CD4-positive, alpha-beta T cell (primary cell): ENCODE measurements at regions not wholly inside any gene's neighbourhood (a gene's known extent, or its start where the extent isn't known, plus 50 kb on each side); places are given as distances from the start of the nearest gene placed in this dataset.
"Not testable (repeated sequence)": the region's sequence is repeated elsewhere in the genome, so short reads cannot be mapped to it uniquely, and the experiment has no call there.

Experiments
- ATAC-seq: fragments of 200-7000 bp; cut with Tn5 transposase; one replicate; pipeline ENCODE4 v1.10.0; 2022; ENCODE audit warnings: mild to moderate bottlenecking; ENCODE audit not compliant: poor library complexity
- CTCF ChIA-PET: fragments of 350-600 bp; sonication (Branson Sonifier 250); formaldehyde crosslinking; loops from one replicate; lab custom pipeline; 2021; ENCODE audit warnings: antibody characterized with exemption, inconsistent platforms; lab: Charles Lee
- POLR2A ChIA-PET: fragments of 350-600 bp; sonication (Branson Sonifier 250); formaldehyde crosslinking; loops from one replicate; lab custom pipeline; 2021; ENCODE audit warnings: antibody characterized with exemption, inconsistent platforms; lab: Charles Lee
- DNase-seq, 14 experiments: peaks; one replicate each; pipeline ENCODE4 v3.0.0-alpha.2; 2013 to 2020; ENCODE audit warnings: mixed read lengths in 2 of 14
- H3K27ac ChIP-seq, 2 donors: one replicate each; pipeline versions ENCODE4 v1.5.1 to v1.7.0; 2013; ENCODE audit warnings: low read length in 2 of 2, low read depth in 1 of 2, mild to moderate bottlenecking in 1 of 2
- H3K27me3 ChIP-seq, 2 experiments: 1 replicate in 1 of 2; 2 replicates in 1 of 2; pipeline versions ENCODE4 v1.6.1 to v1.7.0; 2013; ENCODE audit warnings: low read length in 2 of 2, control low read depth in 1 of 2, mild to moderate bottlenecking in 1 of 2, moderate library complexity in 1 of 2; ENCODE audit not compliant: insufficient read depth in 2 of 2, control insufficient read depth in 1 of 2
- H3K36me3 ChIP-seq: one replicate; pipeline ENCODE4 v1.6.1; 2013; ENCODE audit warnings: low read length, control low read depth; ENCODE audit not compliant: insufficient read depth
- H3K4me1 ChIP-seq: one replicate; pipeline ENCODE4 v1.6.1; 2013; ENCODE audit warnings: low read length, control low read depth; ENCODE audit not compliant: insufficient read depth
- H3K4me3 ChIP-seq: one replicate; pipeline ENCODE4 v1.5.1; 2013; ENCODE audit warnings: mild to moderate bottlenecking, low read length, moderate library complexity
- H3K9me3 ChIP-seq, 2 experiments: 1 replicate in 1 of 2; 2 replicates in 1 of 2; pipeline versions ENCODE4 v1.6.1 to v1.7.0; 2013; ENCODE audit warnings: low read length in 2 of 2, mild to moderate bottlenecking in 2 of 2, control low read depth in 1 of 2, moderate library complexity in 1 of 2; ENCODE audit not compliant: control insufficient read depth in 1 of 2, insufficient read depth in 1 of 2
- H3K27ac Mint-ChIP-seq: one replicate; pipeline ENCODE4 v1.8.0; 2020; ENCODE audit warnings: mixed read lengths
- H3K27me3 Mint-ChIP-seq: one replicate; pipeline ENCODE4 v1.8.0; 2021; ENCODE audit warnings: mixed read lengths
- H3K36me3 Mint-ChIP-seq: one replicate; pipeline ENCODE4 v1.8.0; 2021; ENCODE audit warnings: low read depth, mixed read lengths
- H3K4me1 Mint-ChIP-seq: one replicate; pipeline ENCODE4 v1.8.0; 2021; ENCODE audit warnings: low read depth, mixed read lengths
- H3K4me3 Mint-ChIP-seq: one replicate; pipeline ENCODE4 v1.8.0; 2020; ENCODE audit warnings: mild to moderate bottlenecking, mixed read lengths
- H3K9me3 Mint-ChIP-seq: one replicate; pipeline ENCODE4 v1.8.0; 2020; ENCODE audit warnings: mixed read lengths
- intact Hi-C, 2 experiments: fragments of 100-400 bp; cut with DNase I in 1 of 2; cut with micrococcal nuclease in 1 of 2; formaldehyde crosslinking; loops; one replicate each; pipeline versions ENCODE4 v1.15.1 to v1.9.0; 2023 to 2025; cut with DNase I, micrococcal nuclease
- TF ChIP-seq, protein P1 (sequence below): fragments of 200-600 bp; IDR thresholded peaks from one replicate; pipeline ENCODE4 v1.8.0; 2022; ENCODE audit warnings: antibody characterized with exemption, mild to moderate bottlenecking

DNA sequence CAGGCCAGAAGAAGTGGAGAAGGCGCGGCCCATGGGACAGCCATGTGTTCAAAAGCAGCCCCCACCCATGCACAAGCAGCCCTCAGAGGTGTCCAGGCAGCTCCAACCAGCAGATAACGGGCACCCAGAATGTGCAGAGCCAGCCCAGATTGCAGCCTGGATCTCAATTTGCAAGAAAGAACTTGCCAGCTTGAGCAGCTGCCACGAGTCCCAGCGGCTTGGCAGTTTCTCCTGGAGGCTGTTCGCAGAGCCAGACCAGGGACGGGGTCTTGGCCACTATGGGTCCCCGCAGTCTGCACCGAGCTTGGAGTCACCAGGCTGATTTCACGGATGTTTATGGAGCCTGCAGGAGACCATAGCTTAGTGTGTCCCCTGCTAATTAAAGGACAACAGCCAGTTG lies 61.4 kb upstream of the SULF2 start:
- H3K27ac ChIP-seq, H3K27ac Mint-ChIP-seq, H3K4me3 ChIP-seq, H3K4me1 ChIP-seq, H3K9me3 ChIP-seq, DNase-seq, H3K36me3 Mint-ChIP-seq, POLR2A ChIA-PET, H3K4me1 Mint-ChIP-seq, ATAC-seq, H3K4me3 Mint-ChIP-seq, CTCF ChIA-PET, H3K36me3 ChIP-seq, H3K27me3 ChIP-seq, H3K9me3 Mint-ChIP-seq: not testable (repeated sequence)
- intact Hi-C loops: loop anchor here in 1 of 2 experiments (10.0 kb wide), 1 partner anchor 48 kb away; no protein-coding TSS in a partner anchor
- peaks cover 23% of the 10 kb centered on the region for H3K27me3 Mint-ChIP-seq

DNA sequence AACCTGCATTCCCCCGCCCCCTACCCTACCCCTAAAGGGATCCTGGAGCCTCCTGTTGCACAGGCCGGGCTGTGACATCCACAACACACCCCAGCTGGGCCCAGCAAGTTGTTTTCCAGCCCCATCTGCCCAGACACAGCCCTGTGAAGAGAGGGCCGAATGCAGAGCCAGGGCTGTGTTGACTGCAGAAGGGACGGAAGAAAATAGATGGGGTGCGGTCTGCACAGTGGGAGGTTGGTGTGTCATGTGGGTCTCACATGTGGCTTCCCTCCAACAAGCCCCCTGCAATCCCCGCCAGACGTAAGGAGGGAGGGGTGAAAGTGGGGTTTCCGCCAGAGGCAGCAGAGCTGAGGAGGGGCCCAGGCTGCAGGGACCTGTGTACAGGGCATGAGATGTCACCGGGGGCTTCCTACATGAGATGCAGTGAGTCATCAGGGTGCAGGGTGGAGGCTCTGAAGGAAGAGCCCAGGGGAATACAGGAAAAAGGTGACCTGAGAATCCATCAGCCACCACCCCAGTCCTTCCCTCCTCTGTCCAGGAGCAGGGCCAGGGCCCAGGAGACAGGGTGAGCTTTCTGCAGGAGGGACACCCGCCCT lies 60.2 kb upstream of the SULF2 start:
- DNase-seq, H3K27me3 ChIP-seq, H3K27ac ChIP-seq, H3K27ac Mint-ChIP-seq, H3K4me1 Mint-ChIP-seq, ATAC-seq, H3K9me3 Mint-ChIP-seq, H3K4me3 ChIP-seq, POLR2A ChIA-PET, H3K9me3 ChIP-seq, H3K4me3 Mint-ChIP-seq, H3K4me1 ChIP-seq, H3K36me3 ChIP-seq, H3K36me3 Mint-ChIP-seq, CTCF ChIA-PET: not testable (repeated sequence)
- peaks cover 24% of the 10 kb centered on the region for H3K27me3 Mint-ChIP-seq
- intact Hi-C loops: loop anchor here in 1 of 2 experiments (10.0 kb wide), 1 partner anchor 49 kb away; no protein-coding TSS in a partner anchor

DNA sequence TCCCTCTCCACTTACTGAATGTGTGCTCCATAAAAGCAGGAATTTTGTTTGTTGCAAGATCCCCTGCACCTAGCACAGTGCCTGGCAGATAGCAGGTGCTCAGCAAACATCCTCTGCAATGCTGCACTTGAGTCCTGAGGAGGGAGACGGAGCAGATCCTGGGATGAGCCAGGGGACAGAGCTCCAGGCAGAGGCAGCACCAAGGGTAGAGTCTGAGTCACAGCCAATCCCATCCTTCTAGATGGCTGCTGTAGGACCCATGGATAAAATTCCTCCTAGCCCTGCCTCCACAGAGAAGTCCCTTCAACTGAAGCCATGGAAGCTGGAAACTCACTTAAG lies 59.3 kb upstream of the SULF2 start:
- H3K4me3 ChIP-seq, H3K27me3 ChIP-seq, H3K27ac ChIP-seq, H3K9me3 Mint-ChIP-seq, H3K4me3 Mint-ChIP-seq, H3K36me3 ChIP-seq, H3K4me1 Mint-ChIP-seq, H3K4me1 ChIP-seq, H3K36me3 Mint-ChIP-seq, CTCF ChIA-PET, H3K27ac Mint-ChIP-seq, ATAC-seq, DNase-seq, H3K9me3 ChIP-seq, POLR2A ChIA-PET: not testable (repeated sequence)
- intact Hi-C loops: loop anchor here in 1 of 2 experiments (10.0 kb wide), 1 partner anchor 50 kb away; no protein-coding TSS in a partner anchor
- H3K27me3 Mint-ChIP-seq: peaks cover 21% of the 10 kb centered on the region

DNA sequence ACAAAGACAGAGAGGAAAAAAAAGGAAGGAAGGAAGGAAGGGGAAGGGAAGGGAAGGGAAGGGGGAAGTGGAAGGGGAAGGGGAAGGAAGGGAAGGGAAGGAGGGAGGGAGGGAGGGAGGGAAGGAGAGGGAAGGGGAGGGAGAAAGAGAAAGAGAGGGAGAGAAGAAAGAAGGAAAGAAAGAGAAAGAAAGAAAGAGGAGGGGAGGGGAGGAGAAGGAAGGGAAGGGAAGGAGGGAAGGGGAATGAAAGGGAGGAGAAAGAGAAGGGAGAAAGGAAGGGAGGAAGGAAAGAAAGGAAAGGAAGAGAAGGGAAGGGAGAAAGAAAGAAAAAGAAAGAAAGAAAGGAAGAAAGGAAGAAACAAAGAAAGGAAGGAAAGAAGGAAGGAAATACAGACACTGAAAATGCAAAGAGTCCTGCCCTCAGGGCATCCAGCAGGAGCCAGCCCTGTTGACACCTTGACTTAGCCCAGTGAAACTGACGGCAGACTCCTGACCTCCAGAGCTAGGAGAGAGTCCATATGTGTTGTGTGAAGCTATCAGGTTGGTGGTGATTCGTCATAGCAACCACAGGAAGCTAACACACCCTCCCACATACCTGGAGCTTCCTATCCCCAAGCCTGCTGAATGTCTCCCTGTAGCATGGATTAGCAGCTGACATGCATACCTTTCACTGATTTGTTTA lies 58.7 kb upstream of the SULF2 start:
- CTCF ChIA-PET: no interaction called here
- H3K27ac ChIP-seq: no peak overlapping the region
- H3K4me1 ChIP-seq: no peaks in the 10 kb centered on the region
- no peak overlapping the region for H3K27ac Mint-ChIP-seq
- no peaks in the 10 kb centered on the region for H3K9me3 ChIP-seq
- no peak overlapping the region for H3K4me3 Mint-ChIP-seq
- intact Hi-C loops: loop anchor here in 1 of 2 experiments (10.0 kb wide), 1 partner anchor 51 kb away; no protein-coding TSS in a partner anchor
- H3K9me3 Mint-ChIP-seq: no peaks in the 10 kb centered on the region
- ATAC-seq (no peak), DNase-seq (no peak)
- TF ChIP-seq, protein P1, sequence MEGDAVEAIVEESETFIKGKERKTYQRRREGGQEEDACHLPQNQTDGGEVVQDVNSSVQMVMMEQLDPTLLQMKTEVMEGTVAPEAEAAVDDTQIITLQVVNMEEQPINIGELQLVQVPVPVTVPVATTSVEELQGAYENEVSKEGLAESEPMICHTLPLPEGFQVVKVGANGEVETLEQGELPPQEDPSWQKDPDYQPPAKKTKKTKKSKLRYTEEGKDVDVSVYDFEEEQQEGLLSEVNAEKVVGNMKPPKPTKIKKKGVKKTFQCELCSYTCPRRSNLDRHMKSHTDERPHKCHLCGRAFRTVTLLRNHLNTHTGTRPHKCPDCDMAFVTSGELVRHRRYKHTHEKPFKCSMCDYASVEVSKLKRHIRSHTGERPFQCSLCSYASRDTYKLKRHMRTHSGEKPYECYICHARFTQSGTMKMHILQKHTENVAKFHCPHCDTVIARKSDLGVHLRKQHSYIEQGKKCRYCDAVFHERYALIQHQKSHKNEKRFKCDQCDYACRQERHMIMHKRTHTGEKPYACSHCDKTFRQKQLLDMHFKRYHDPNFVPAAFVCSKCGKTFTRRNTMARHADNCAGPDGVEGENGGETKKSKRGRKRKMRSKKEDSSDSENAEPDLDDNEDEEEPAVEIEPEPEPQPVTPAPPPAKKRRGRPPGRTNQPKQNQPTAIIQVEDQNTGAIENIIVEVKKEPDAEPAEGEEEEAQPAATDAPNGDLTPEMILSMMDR: no peak
- peaks cover 21% of the 10 kb centered on the region for H3K27me3 Mint-ChIP-seq
- H3K36me3 ChIP-seq: no peaks in the 10 kb centered on the region
- no peaks in the 10 kb centered on the region for H3K27me3 ChIP-seq
- POLR2A ChIA-PET: no interaction called here
- no peaks in the 10 kb centered on the region for H3K4me1 Mint-ChIP-seq
- H3K4me3 ChIP-seq: no peak overlapping the region
- no peaks in the 10 kb centered on the region for H3K36me3 Mint-ChIP-seq

DNA sequence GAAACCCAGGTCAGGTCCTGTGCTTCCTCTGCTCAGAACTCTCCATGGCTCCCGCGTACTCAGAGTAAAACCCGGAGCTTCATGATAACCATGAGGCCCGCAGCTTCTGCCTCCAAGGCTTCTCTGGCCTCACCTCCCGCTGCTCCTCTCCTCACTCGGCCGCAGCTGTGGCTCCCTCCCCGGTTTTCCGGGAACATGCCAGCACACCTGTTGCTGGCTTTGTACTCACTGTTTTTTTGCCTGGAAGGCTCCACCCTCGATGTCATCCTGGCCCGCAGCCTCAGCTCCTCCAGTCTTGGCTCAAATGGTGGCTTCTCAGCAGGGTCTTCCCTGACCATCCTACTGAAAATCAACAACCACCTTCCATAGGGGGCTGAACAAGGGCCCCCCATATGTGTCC lies 57.7 kb upstream of the SULF2 start:
- intact Hi-C loops: loop anchor here in 1 of 2 experiments (10.0 kb wide), 1 partner anchor 52 kb away; no protein-coding TSS in a partner anchor

DNA sequence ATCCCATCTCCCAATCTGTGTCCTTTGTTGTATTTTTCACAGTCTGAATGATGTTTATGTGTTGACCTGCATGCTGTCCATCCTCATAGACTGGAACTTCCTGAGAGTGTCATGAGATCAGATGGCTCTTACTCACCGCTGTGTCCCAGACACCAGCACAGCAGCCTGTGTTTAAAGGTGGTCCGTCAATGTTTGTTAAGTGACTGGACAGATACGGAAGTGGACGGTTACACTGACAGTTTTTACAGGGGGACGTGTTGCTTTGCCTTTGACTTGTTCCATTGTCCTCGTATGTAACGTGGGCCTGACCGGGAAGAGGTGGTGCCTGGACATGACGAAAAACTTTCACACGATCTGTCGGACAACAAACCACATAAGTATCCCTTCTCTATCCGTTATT lies 56.7 kb upstream of the SULF2 start:
- H3K4me1 ChIP-seq, H3K36me3 ChIP-seq, H3K27me3 ChIP-seq, H3K36me3 Mint-ChIP-seq, ATAC-seq, H3K4me3 ChIP-seq, H3K4me3 Mint-ChIP-seq, H3K9me3 Mint-ChIP-seq, H3K27ac ChIP-seq, CTCF ChIA-PET, H3K27ac Mint-ChIP-seq, POLR2A ChIA-PET, H3K4me1 Mint-ChIP-seq, DNase-seq, H3K9me3 ChIP-seq: not testable (repeated sequence)
- intact Hi-C loops: loop anchor here in 1 of 2 experiments (10.0 kb wide), 1 partner anchor 53 kb away; no protein-coding TSS in a partner anchor
- H3K27me3 Mint-ChIP-seq: peaks cover 16% of the 10 kb centered on the region

More for the DNA sequence above, 57.7 kb upstream of the SULF2 start:
- H3K4me3 Mint-ChIP-seq, H3K4me1 ChIP-seq, ATAC-seq, H3K27ac Mint-ChIP-seq, H3K9me3 Mint-ChIP-seq, H3K9me3 ChIP-seq, H3K4me1 Mint-ChIP-seq, H3K27ac ChIP-seq, POLR2A ChIA-PET, DNase-seq, H3K36me3 ChIP-seq, H3K27me3 ChIP-seq, H3K36me3 Mint-ChIP-seq, H3K4me3 ChIP-seq, CTCF ChIA-PET: not testable (repeated sequence)
- H3K27me3 Mint-ChIP-seq: peaks cover 16% of the 10 kb centered on the region
